Hepatocyte (in vitro differentiated cells): ENCODE measurements at regions not wholly inside any gene's neighbourhood (a gene's known extent, or its start where the extent isn't known, plus 50 kb on each side); places are given as distances from the start of the nearest gene placed in this dataset.

Experiments
- CTCF ChIP-seq: fragments of 200-600 bp; sonication (generic); IDR thresholded peaks from 2 replicates; pipeline ENCODE4 v1.5.1; 2016; ENCODE audit warnings: antibody characterized with exemption, mild to moderate bottlenecking; ENCODE audit not compliant: poor library complexity
- EZH2 ChIP-seq: fragments of 200-600 bp; sonication (generic); IDR thresholded peaks from 2 replicates; pipeline ENCODE4 v1.6.1; 2016; ENCODE audit warnings: antibody characterized with exemption, mild to moderate bottlenecking, borderline replicate concordance
- EZH2phosphoT487 ChIP-seq: fragments of 200-600 bp; sonication (generic); IDR thresholded peaks from one replicate; pipeline ENCODE4 v1.6.1; 2018; ENCODE audit warnings: antibody characterized with exemption, mild to moderate bottlenecking, low read depth, moderate library complexity; ENCODE audit not compliant: unreplicated experiment, severe bottlenecking

- TF ChIP-seq CTCF (no peak), EZH2phosphoT487 (no peak), EZH2 (no peak)
Observed at GRCh38 chr2:37770797-37771196, 99.4 kb upstream of the CDC42EP3 start.
